Loucy (cell line): ENCODE measurements at regions not wholly inside any gene's neighbourhood (a gene's known extent, or its start where the extent isn't known, plus 50 kb on each side); places are given as distances from the start of the nearest gene placed in this dataset.
"Not testable (repeated sequence)": the region's sequence is repeated elsewhere in the genome, so short reads cannot be mapped to it uniquely, and the experiment has no call there.

Experiments used
- EZH2phosphoT487 ChIP-seq: fragments of 200-600 bp; IDR thresholded peaks from 2 replicates; pipeline ENCODE4 v1.6.1; 2018; ENCODE audit warnings: antibody characterized with exemption, mild to moderate bottlenecking, moderate library complexity, borderline replicate concordance
- TF ChIP-seq, protein P1 (sequence below): fragments of 200-600 bp; sonication (generic); conservative IDR thresholded peaks from 2 replicates; pipeline ENCODE4 v1.5.1; 2014; ENCODE audit warnings: mild to moderate bottlenecking, antibody characterized with exemption, low read length

DNA sequence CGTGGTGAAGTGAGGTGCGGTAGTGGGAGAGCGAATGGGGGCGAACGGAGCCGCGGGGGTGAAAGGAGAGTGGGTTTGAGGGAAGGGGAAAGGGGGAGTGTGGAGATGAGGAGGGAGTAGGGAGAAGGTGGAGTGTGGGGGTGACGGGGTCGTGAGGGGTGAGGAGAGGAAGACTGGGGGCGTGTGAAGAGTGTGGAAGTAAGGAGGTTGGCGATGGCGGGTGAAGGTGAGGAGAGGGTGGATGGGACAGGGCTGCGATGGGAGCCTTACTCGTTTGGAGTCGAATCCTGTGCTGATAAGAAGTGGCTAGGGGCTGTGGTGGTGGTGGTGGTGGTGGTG is 93.2 kb upstream of the FAM153A start:
- TF ChIP-seq, protein P1, sequence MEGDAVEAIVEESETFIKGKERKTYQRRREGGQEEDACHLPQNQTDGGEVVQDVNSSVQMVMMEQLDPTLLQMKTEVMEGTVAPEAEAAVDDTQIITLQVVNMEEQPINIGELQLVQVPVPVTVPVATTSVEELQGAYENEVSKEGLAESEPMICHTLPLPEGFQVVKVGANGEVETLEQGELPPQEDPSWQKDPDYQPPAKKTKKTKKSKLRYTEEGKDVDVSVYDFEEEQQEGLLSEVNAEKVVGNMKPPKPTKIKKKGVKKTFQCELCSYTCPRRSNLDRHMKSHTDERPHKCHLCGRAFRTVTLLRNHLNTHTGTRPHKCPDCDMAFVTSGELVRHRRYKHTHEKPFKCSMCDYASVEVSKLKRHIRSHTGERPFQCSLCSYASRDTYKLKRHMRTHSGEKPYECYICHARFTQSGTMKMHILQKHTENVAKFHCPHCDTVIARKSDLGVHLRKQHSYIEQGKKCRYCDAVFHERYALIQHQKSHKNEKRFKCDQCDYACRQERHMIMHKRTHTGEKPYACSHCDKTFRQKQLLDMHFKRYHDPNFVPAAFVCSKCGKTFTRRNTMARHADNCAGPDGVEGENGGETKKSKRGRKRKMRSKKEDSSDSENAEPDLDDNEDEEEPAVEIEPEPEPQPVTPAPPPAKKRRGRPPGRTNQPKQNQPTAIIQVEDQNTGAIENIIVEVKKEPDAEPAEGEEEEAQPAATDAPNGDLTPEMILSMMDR, result not testable (repeated sequence)
- not testable (repeated sequence) for TF ChIP-seq EZH2phosphoT487
